GM18868 (cell line): ENCODE measurements at regions not wholly inside any gene's neighbourhood (a gene's known extent, or its start where the extent isn't known, plus 50 kb on each side); places are given as distances from the start of the nearest gene placed in this dataset.
"Not testable (repeated sequence)": the region's sequence is repeated elsewhere in the genome, so short reads cannot be mapped to it uniquely, and the experiment has no call there.

Experiments used
- ATAC-seq: cut with Tn5 transposase; IDR thresholded peaks from one replicate; pipeline ENCODE4 v1.9.1; 2021; ENCODE audit warnings: mild to moderate bottlenecking, moderate library complexity; ENCODE audit not compliant: unreplicated experiment

- no peak for ATAC-seq
Measured at GRCh38 chr14:92223025-92223424, 99.9 kb upstream of the SLC24A4 start.

GRCh38 chr14:92224358-92224954 is 98.5 kb upstream of the SLC24A4 start:
- ATAC-seq, result no peak

GRCh38 chr14:92225731-92226130 is 97.2 kb upstream of the SLC24A4 start:
- ATAC-seq, result no peak

- not testable (repeated sequence) for ATAC-seq
Measured at GRCh38 chr14:92226166-92226565, 96.8 kb upstream of the SLC24A4 start.

GRCh38 chr14:92236243-92236900 is 86.6 kb upstream of the SLC24A4 start:
- no peak for ATAC-seq

- no peak for ATAC-seq
Measured at GRCh38 chr14:92240658-92241057, 82.3 kb upstream of the SLC24A4 start.

- no peak for ATAC-seq
Measured at GRCh38 chr14:92241966-92242595, 80.9 kb upstream of the SLC24A4 start.

- ATAC-seq, result no peak
Measured at GRCh38 chr14:92244805-92245204, 78.2 kb upstream of the SLC24A4 start.

- ATAC-seq, result no peak
Measured at GRCh38 chr14:92247341-92247740, 75.6 kb upstream of the SLC24A4 start.

- ATAC-seq, result no peak
Measured at GRCh38 chr14:92247947-92248346, 75.0 kb upstream of the SLC24A4 start.

GRCh38 chr14:92248696-92249095 is 74.3 kb upstream of the SLC24A4 start:
- ATAC-seq, result no peak

GRCh38 chr14:92250366-92250765 is 72.6 kb upstream of the SLC24A4 start:
- not testable (repeated sequence) for ATAC-seq

- no peak for ATAC-seq
Measured at GRCh38 chr14:92252323-92252722, 70.6 kb upstream of the SLC24A4 start.

GRCh38 chr14:92253381-92253894 is 69.5 kb upstream of the SLC24A4 start:
- no peak for ATAC-seq

- ATAC-seq, result no peak
Measured at GRCh38 chr14:92254786-92255185, 68.2 kb upstream of the SLC24A4 start.

GRCh38 chr14:92258934-92259333 is 64.0 kb upstream of the SLC24A4 start:
- ATAC-seq, result no peak

- peak; percentile 81 for ATAC-seq
Measured at GRCh38 chr14:92259613-92260357, 63.2 kb upstream of the SLC24A4 start.

GRCh38 chr14:92263681-92264080 is 59.3 kb upstream of the SLC24A4 start:
- ATAC-seq, result no peak

GRCh38 chr14:92264195-92264594 is 58.8 kb upstream of the SLC24A4 start:
- no peak for ATAC-seq

GRCh38 chr14:92266216-92266615 is 56.7 kb upstream of the SLC24A4 start:
- no peak for ATAC-seq
